ENCODE measurements at regions not wholly inside any gene's neighbourhood (a gene's known extent, or its start where the extent isn't known, plus 50 kb on each side); places are given as distances from the start of the nearest gene placed in this dataset.

- TF ChIP-seq POLR2AphosphoS5 (IDR thresholded peaks at IDR 0.05) = no peak
- no peak for TF ChIP-seq CTCF (IDR thresholded peaks at IDR 0.05)
- TF ChIP-seq POLR2A (IDR thresholded peaks at IDR 0.05) = no peak
- peaks cover 0 to 68% of the 10 kb centered on the region in 2 donors for H3K27me3 ChIP-seq
These were observed 320.6 kb downstream of the MID1IP1 start for GRCh38 chrX:39121903-39122302.

GRCh38 chrX:39125834-39126233, 324.6 kb downstream of the MID1IP1 start:
- no peak overlapping the region for H3K27ac ChIP-seq
- H3K27me3 ChIP-seq = peaks cover 0 to 41% of the 10 kb centered on the region in 2 donors
- no peaks in the 10 kb centered on the region for H3K4me1 ChIP-seq
- no peaks in the 10 kb centered on the region for H3K9me3 ChIP-seq
- H3K36me3 ChIP-seq = no peaks in the 10 kb centered on the region
- intact Hi-C loops (cut with DNase I; ENCODE audit: low total_unique reads) = no loop called here
- DNase-seq (ENCODE audit: low spot score in 2 of 2) = no peak
- TF ChIP-seq POLR2A (IDR thresholded peaks at IDR 0.05) (no peak), POLR2AphosphoS5 (IDR thresholded peaks at IDR 0.05) (no peak), CTCF (IDR thresholded peaks at IDR 0.05) (no peak)
- H3K4me3 ChIP-seq = no peak overlapping the region

More at GRCh38 chrX:39121903-39122302, 320.6 kb downstream of the MID1IP1 start:
- Histone ChIP-seq H3K4me3 (no peak overlapping the region), H3K27ac (no peak overlapping the region), H3K4me1 (no peaks in the 10 kb centered on the region), H3K36me3 (no peaks in the 10 kb centered on the region), H3K9me3 (no peaks in the 10 kb centered on the region)
- DNase-seq (ENCODE audit: low spot score in 2 of 2) = no peak
- intact Hi-C loops (cut with DNase I; ENCODE audit: low total_unique reads) = no loop called here

GRCh38 chrX:39133971-39134370, 332.7 kb downstream of the MID1IP1 start:
- TF ChIP-seq POLR2A (IDR thresholded peaks at IDR 0.05) = no peak
- no peak for TF ChIP-seq POLR2AphosphoS5 (IDR thresholded peaks at IDR 0.05)
- no peak for TF ChIP-seq CTCF (IDR thresholded peaks at IDR 0.05)
- Histone ChIP-seq H3K4me3 (no peak overlapping the region), H3K36me3 (no peaks in the 10 kb centered on the region), H3K27me3 (peaks cover 0 to 32% of the 10 kb centered on the region in 2 donors), H3K27ac (no peak overlapping the region), H3K9me3 (no peaks in the 10 kb centered on the region), H3K4me1 (no peaks in the 10 kb centered on the region)
- DNase-seq (ENCODE audit: low spot score in 2 of 2) = no peak
- intact Hi-C loops (cut with DNase I; ENCODE audit: low total_unique reads) = loop anchor here (5.0 kb wide), 2 partner anchors 393 to 508 kb away; no protein-coding TSS in a partner anchor

GRCh38 chrX:39137363-39137954, 336.2 kb downstream of the MID1IP1 start:
- no peak overlapping the region for H3K27ac ChIP-seq
- H3K4me3 ChIP-seq = no peak overlapping the region
- no peaks in the 10 kb centered on the region for H3K4me1 ChIP-seq
- intact Hi-C loops (cut with DNase I; ENCODE audit: low total_unique reads) = no loop called here
- DNase-seq (ENCODE audit: low spot score in 2 of 2) = no peak
- no peaks in the 10 kb centered on the region for H3K36me3 ChIP-seq
- H3K27me3 ChIP-seq = peaks cover 0 to 30% of the 10 kb centered on the region in 2 donors
- H3K9me3 ChIP-seq = no peaks in the 10 kb centered on the region
- no peak for TF ChIP-seq POLR2A (IDR thresholded peaks at IDR 0.05)
- TF ChIP-seq POLR2AphosphoS5 (IDR thresholded peaks at IDR 0.05) = no peak
- TF ChIP-seq CTCF (IDR thresholded peaks at IDR 0.05) = no peak

GRCh38 chrX:39140581-39140980, 339.3 kb downstream of the MID1IP1 start:
- H3K4me1 ChIP-seq = no peaks in the 10 kb centered on the region
- no peak for DNase-seq (ENCODE audit: low spot score in 2 of 2)
- no peak for TF ChIP-seq CTCF (IDR thresholded peaks at IDR 0.05)
- TF ChIP-seq POLR2A (IDR thresholded peaks at IDR 0.05) = no peak
- TF ChIP-seq POLR2AphosphoS5 (IDR thresholded peaks at IDR 0.05) = no peak
- H3K27me3 ChIP-seq = peaks cover 0 to 36% of the 10 kb centered on the region in 2 donors
- intact Hi-C loops (cut with DNase I; ENCODE audit: low total_unique reads) = no loop called here
- H3K27ac ChIP-seq = no peak overlapping the region
- H3K4me3 ChIP-seq = no peak overlapping the region
- H3K9me3 ChIP-seq = no peaks in the 10 kb centered on the region
- H3K36me3 ChIP-seq = no peaks in the 10 kb centered on the region
